Right lobe of liver (tissue), 6 donors: ENCODE measurements at regions not wholly inside any gene's neighbourhood (a gene's known extent, or its start where the extent isn't known, plus 50 kb on each side); places are given as distances from the start of the nearest gene placed in this dataset.

ENCODE experiments used
- ATAC-seq, 4 donors: fragments of 200-7000 bp; cut with Tn5 transposase; one replicate each; pipeline ENCODE4 v1.9.1; 2020; ENCODE audit warnings: mild to moderate bottlenecking in 4 of 4, moderate library complexity in 4 of 4
- DNase-seq, 3 donors: peaks; one replicate each; pipeline ENCODE4 v3.0.0-alpha.2; 2020
- H3K27ac ChIP-seq, 3 donors: fragments of 200-600 bp; one replicate each; pipeline ENCODE4 v1.8.0; 2022
- H3K27me3 ChIP-seq, 2 donors: fragments of 200-600 bp; one replicate each; pipeline ENCODE4 v1.8.0; 2022
- H3K36me3 ChIP-seq, 4 donors: fragments of 200-600 bp; sonication (generic) in 1 of 4; one replicate each; pipeline versions ENCODE4 v1.5.1 to v1.8.0; 2017 to 2022; ENCODE audit warnings: control low read depth in 1 of 4
- H3K4me1 ChIP-seq, 4 donors: fragments of 200-600 bp; sonication (generic) in 1 of 4; one replicate each; pipeline versions ENCODE4 v1.5.1 to v1.8.0; 2017 to 2022; ENCODE audit warnings: control low read depth in 1 of 4
- H3K4me3 ChIP-seq, 3 donors: fragments of 200-600 bp; one replicate each; pipeline ENCODE4 v1.8.0; 2022
- H3K9me3 ChIP-seq, 4 donors: fragments of 200-600 bp; sonication (generic) in 1 of 4; one replicate each; pipeline versions ENCODE4 v1.5.1 to v1.8.0; 2017 to 2022; ENCODE audit warnings: control low read depth in 1 of 4
- POLR2A ChIP-seq: fragments of 450-650 bp; IDR thresholded peaks from one replicate; pipeline ENCODE4 v1.6.1; 2017; ENCODE audit warnings: antibody characterized with exemption, mild to moderate bottlenecking
- WGBS: methylation state at CpG from one replicate; pipeline ENCODE4 v1.1.6; 2018; ENCODE audit warnings: low coverage, low lambda C conversion rate; ENCODE audit not compliant: insufficient coverage; ENCODE audit errors: missing lambda C conversion rate; 5-methylcytosine and 5-hydroxymethylcytosine counted together
- intact Hi-C, 2 donors: fragments of 100-400 bp; cut with DNase I; formaldehyde crosslinking; loops; one replicate each; pipeline versions ENCODE4 v1.11.2 to v1.14.1; 2022
- TF ChIP-seq, protein P1 (sequence below), 4 donors: fragments of 200-600 bp in 3 of 4; fragments of 450-650 bp in 1 of 4; IDR thresholded peaks; one replicate each; pipeline versions ENCODE4 v1.5.1 to v1.8.0; 2016 to 2022; ENCODE audit warnings: antibody characterized with exemption in 4 of 4, mild to moderate bottlenecking in 2 of 4
- donor health status: DM: no; HTN: yes; CAD: no.
- donor health status: DM: no; HTN: no; CAD: no.
- donor health status: DM: no; HTN: no; CAD: no.
- donor health status: DM: no; HTN: yes; CAD: no.
- donor health status: DM: no; HTN: yes; CAD: no.

DNA sequence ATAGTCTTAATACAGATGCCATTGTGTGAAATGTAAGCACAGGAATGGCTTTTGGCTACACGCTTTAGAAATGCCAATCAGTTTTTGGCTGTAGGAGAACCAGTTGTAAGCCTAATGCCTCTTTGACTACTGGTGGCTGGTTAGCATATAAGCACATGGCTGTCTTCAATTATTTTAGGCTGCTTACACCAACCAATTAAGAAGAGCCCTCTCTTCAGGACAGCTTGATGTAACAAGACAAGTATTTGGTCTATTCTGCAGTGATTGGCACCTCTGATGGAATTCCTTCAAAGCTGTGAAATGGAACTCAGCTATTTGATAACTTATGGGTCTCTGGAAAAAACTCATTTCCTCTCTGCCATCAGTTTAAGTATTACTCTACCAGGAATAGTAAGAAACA is 680.1 kb upstream of the FSHR start:
- Histone ChIP-seq H3K4me1 (no peaks in the 10 kb centered on the region), H3K27me3 (no peaks in the 10 kb centered on the region), H3K9me3 (no peaks in the 10 kb centered on the region), H3K4me3 (no peak overlapping the region), H3K36me3 (no peaks in the 10 kb centered on the region), H3K27ac (no peak overlapping the region)
- DNase-seq (no peak), ATAC-seq (no peak)
- intact Hi-C loops = no loop called here
- no peak for TF ChIP-seq POLR2A
- TF ChIP-seq, protein P1, sequence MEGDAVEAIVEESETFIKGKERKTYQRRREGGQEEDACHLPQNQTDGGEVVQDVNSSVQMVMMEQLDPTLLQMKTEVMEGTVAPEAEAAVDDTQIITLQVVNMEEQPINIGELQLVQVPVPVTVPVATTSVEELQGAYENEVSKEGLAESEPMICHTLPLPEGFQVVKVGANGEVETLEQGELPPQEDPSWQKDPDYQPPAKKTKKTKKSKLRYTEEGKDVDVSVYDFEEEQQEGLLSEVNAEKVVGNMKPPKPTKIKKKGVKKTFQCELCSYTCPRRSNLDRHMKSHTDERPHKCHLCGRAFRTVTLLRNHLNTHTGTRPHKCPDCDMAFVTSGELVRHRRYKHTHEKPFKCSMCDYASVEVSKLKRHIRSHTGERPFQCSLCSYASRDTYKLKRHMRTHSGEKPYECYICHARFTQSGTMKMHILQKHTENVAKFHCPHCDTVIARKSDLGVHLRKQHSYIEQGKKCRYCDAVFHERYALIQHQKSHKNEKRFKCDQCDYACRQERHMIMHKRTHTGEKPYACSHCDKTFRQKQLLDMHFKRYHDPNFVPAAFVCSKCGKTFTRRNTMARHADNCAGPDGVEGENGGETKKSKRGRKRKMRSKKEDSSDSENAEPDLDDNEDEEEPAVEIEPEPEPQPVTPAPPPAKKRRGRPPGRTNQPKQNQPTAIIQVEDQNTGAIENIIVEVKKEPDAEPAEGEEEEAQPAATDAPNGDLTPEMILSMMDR (IDR thresholded peaks at IDR 0.05) = no peak
- WGBS = 80% methylated on average over 1 of the region's 1 CpG

DNA sequence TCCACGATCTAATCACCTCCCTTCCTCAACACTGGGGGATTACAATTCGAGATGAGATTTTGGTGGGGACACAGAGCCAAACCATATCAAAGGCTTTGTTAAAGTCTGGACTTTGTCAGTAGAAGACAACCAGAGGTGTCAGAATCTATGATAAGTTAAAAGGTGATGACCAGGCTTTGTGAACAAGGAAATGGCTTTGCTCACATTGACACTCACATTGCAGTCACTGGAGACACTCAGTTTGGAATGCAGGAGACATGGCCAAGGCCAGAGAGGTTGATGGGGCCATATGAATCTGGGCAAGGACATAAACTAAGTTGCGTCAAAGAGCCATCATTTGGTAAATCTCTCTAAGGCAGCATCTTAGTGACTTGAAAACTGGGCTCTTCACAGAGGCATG is 678.2 kb upstream of the FSHR start:
- Histone ChIP-seq H3K4me1 (no peaks in the 10 kb centered on the region), H3K9me3 (no peaks in the 10 kb centered on the region), H3K27ac (no peak overlapping the region), H3K27me3 (no peaks in the 10 kb centered on the region), H3K36me3 (no peaks in the 10 kb centered on the region), H3K4me3 (no peak overlapping the region)
- ATAC-seq (no peak), DNase-seq (no peak)
- 68% methylated on average over 3 of the region's 3 CpGs for WGBS
- TF ChIP-seq, protein P1 (IDR thresholded peaks at IDR 0.05) = no peak
- TF ChIP-seq POLR2A = no peak
- intact Hi-C loops = no loop called here

DNA sequence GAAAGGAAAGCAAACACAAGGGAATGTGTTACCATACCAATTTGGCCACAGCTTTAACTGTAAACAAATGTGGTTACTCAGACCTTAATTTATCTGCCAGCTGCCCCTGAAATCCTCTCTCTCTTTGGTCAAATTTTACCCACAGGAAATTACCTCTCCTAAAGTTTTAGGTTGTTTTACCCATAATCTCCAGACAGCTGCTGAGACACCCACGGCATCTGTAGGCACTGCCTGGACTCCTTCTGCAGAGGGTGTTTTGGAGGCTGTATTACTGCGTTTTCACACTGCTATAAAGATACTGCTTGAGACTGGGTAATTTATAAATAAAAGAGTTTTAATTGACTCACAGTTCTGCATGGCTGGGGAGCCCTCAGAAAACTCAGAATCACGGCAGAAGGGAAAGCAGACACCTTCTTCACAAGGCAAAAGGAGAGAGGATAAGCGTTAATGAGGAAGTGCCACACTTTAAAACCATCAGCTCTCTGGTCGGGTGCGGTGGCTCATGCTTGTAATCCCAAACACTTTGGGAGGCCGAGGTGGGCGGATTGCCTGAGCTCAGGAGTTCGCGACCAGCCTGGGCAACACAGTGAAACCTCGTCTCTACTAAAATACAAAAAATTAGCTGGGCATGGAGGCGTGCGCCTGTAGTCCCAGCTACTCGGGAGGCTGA is 677.5 kb upstream of the FSHR start:
- 56% methylated on average over 11 of the region's 14 CpGs for WGBS
- TF ChIP-seq, protein P1 (IDR thresholded peaks at IDR 0.05) = no peak
- TF ChIP-seq POLR2A = no peak
- H3K4me1 ChIP-seq = no peaks in the 10 kb centered on the region
- intact Hi-C loops = no loop called here
- H3K27ac ChIP-seq = no peak overlapping the region
- no peak overlapping the region for H3K4me3 ChIP-seq
- DNase-seq (no peak), ATAC-seq (no peak)
- H3K36me3 ChIP-seq = no peaks in the 10 kb centered on the region
- no peaks in the 10 kb centered on the region for H3K9me3 ChIP-seq
- H3K27me3 ChIP-seq = no peaks in the 10 kb centered on the region

GRCh38 chr2:49830846-49831245 is 676.5 kb upstream of the FSHR start:
- H3K4me3 ChIP-seq = no peak overlapping the region
- no peak for TF ChIP-seq POLR2A
- TF ChIP-seq, protein P1 (IDR thresholded peaks at IDR 0.05) = no peak
- intact Hi-C loops = no loop called here
- no peaks in the 10 kb centered on the region for H3K36me3 ChIP-seq
- H3K27ac ChIP-seq = no peak overlapping the region
- H3K9me3 ChIP-seq = no peaks in the 10 kb centered on the region
- no peaks in the 10 kb centered on the region for H3K27me3 ChIP-seq
- DNase-seq = no peak
- no peaks in the 10 kb centered on the region for H3K4me1 ChIP-seq
- WGBS = 75% methylated on average over 3 of the region's 3 CpGs
- ATAC-seq = no peak

GRCh38 chr2:49827366-49827765 is 673.1 kb upstream of the FSHR start:
- no peaks in the 10 kb centered on the region for H3K27me3 ChIP-seq
- no peak for DNase-seq
- no peak for TF ChIP-seq POLR2A
- TF ChIP-seq, protein P1 (IDR thresholded peaks at IDR 0.05) = no peak
- H3K4me3 ChIP-seq = no peak overlapping the region
- H3K4me1 ChIP-seq = no peaks in the 10 kb centered on the region
- H3K9me3 ChIP-seq = no peaks in the 10 kb centered on the region
- no peak overlapping the region for H3K27ac ChIP-seq
- no peak for ATAC-seq
- H3K36me3 ChIP-seq = no peaks in the 10 kb centered on the region
- intact Hi-C loops = no loop called here
- WGBS = no CpG with 5 or more reads among the region's 5 CpGs
